Loucy (cell line): ENCODE measurements at regions not wholly inside any gene's neighbourhood (a gene's known extent, or its start where the extent isn't known, plus 50 kb on each side); places are given as distances from the start of the nearest gene placed in this dataset.

Source experiments
- CTCF ChIP-seq: fragments of 200-600 bp; sonication (generic); conservative IDR thresholded peaks from 2 replicates; pipeline ENCODE4 v1.5.1; 2014; ENCODE audit warnings: mild to moderate bottlenecking, antibody characterized with exemption, low read length
- EZH2phosphoT487 ChIP-seq: fragments of 200-600 bp; IDR thresholded peaks from 2 replicates; pipeline ENCODE4 v1.6.1; 2018; ENCODE audit warnings: antibody characterized with exemption, mild to moderate bottlenecking, moderate library complexity, borderline replicate concordance

DNA sequence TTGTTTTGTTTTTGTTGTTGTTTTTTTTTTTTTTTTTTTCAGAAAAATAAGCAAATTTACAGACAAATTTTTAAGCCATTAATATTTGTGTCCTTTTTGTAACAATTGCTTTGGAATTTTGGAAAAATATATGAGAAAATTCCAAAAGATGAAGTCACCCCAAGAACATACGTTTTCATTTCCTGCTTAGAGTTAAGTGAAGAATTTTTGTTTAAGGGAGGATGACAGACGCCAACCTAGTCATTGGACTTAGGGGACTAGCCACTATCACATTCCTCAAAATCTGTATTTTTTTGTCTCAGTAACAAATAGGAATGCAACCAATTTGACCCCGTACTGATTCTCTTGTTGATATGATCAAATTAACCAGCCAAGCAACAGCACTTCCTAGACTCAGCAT is 433.9 kb upstream of the SLC30A5 start:
- TF ChIP-seq CTCF (no peak), EZH2phosphoT487 (no peak)
